K562 (cell line): ENCODE measurements at regions not wholly inside any gene's neighbourhood (a gene's known extent, or its start where the extent isn't known, plus 50 kb on each side); places are given as distances from the start of the nearest gene placed in this dataset.

Experiments
- ATAC-seq: fragments of 200-7000 bp; cut with Tn5 transposase; 3 replicates; pipeline ENCODE4 v1.9.1; 2020; ENCODE audit warnings: moderate library complexity
- BruUV-seq: library from RNA; stranded (reverse); fragments of 400-500 nt; replicated peaks from 2 replicates; lab custom pipeline; 2021; lab: Mats Ljungman, UMichigan
- CTCF ChIA-PET: fragments of 300-600 bp; formaldehyde crosslinking; extraction: SDS; loops from one replicate; lab custom pipeline; 2021; ENCODE audit warnings: low intra/inter-chr PET ratio; lab: Yijun Ruan, JAX
- POLR2A ChIA-PET: fragments of 300-600, 350-650 bp; sonication (Branson Sonifier 250); formaldehyde crosslinking; extraction: SDS; loops from one replicate; lab custom pipeline; 2021; ENCODE audit warnings: antibody characterized with exemption, inconsistent platforms; lab: Yijun Ruan, JAX
- DNase-seq, 4 experiments: peaks; one replicate each; pipeline versions ENCODE4 v3.0.0 to v3.0.0-alpha.2; 2011 to 2018; ENCODE audit warnings: low spot score in 3 of 4, mixed read lengths in 3 of 4; ENCODE audit errors: extremely low read depth in 1 of 4
- FAIRE-seq: peaks from 2 replicates; lab custom pipeline; 2011; peaks lifted over from hg19 to GRCh38; lab: Jason Lieb, UNC
- H2AFZ ChIP-seq: 2 replicates; pipeline ENCODE4 v1.6.0; 2011; ENCODE audit warnings: low read depth, low read length, control low read depth, inconsistent platforms
- H3K27ac ChIP-seq: fragments of 200-600 bp; 3 replicates; pipeline ENCODE4 v1.8.0; 2011; ENCODE audit warnings: low read depth, mild to moderate bottlenecking, control low read depth, inconsistent platforms, low read length, moderate library complexity, mixed read lengths; ENCODE audit errors: extremely low read depth
- H3K27me3 ChIP-seq, 2 experiments: fragments of 300-600 bp in 1 of 2; 2 replicates in 1 of 2; 3 replicates in 1 of 2; pipeline versions ENCODE4 v1.6.0 to v1.8.0; 2011; ENCODE audit warnings: inconsistent platforms in 2 of 2, low read length in 2 of 2, mild to moderate bottlenecking in 1 of 2, mixed read lengths in 1 of 2, moderate library complexity in 1 of 2; ENCODE audit not compliant: control insufficient read depth in 2 of 2, insufficient read depth in 2 of 2
- H3K36me3 ChIP-seq: fragments of 300-600 bp; 3 replicates; pipeline ENCODE4 v1.8.0; 2011; ENCODE audit warnings: mild to moderate bottlenecking, low read length, inconsistent platforms; ENCODE audit not compliant: control insufficient read depth, insufficient read depth
- H3K4me1 ChIP-seq, 2 experiments: fragments of 200-600 bp in 1 of 2; replicated peaks in 1 of 2; 2 replicates in 1 of 2; 3 replicates in 1 of 2; pipeline versions ENCODE4 v1.5.1 to v1.8.0; 2011; ENCODE audit warnings: inconsistent platforms in 2 of 2, low read length in 2 of 2, mild to moderate bottlenecking in 1 of 2, mixed read lengths in 1 of 2, moderate library complexity in 1 of 2; ENCODE audit not compliant: control insufficient read depth in 2 of 2, insufficient read depth in 2 of 2
- H3K4me2 ChIP-seq: 2 replicates; pipeline ENCODE4 v1.6.1; 2011; ENCODE audit warnings: low read length, control low read depth, inconsistent platforms, mixed read lengths; ENCODE audit not compliant: insufficient read depth
- H3K4me3 ChIP-seq: fragments of 200-600 bp; sonication (generic), shearing (Covaris generic); 2 replicates; pipeline ENCODE4 v1.5.1; 2016; ENCODE audit warnings: control low read depth, inconsistent platforms
- H3K79me2 ChIP-seq: fragments of 200-600 bp; 3 replicates; pipeline ENCODE4 v1.8.0; 2011; ENCODE audit warnings: low read length, inconsistent platforms; ENCODE audit not compliant: control insufficient read depth, insufficient read depth
- H3K9ac ChIP-seq, 2 experiments: 2 replicates each; pipeline versions ENCODE4 v1.6.0 to v1.6.1; 2011; ENCODE audit warnings: low read depth in 2 of 2, low read length in 2 of 2, control low read depth in 1 of 2, inconsistent platforms in 1 of 2, mild to moderate bottlenecking in 1 of 2, mixed read lengths in 1 of 2; ENCODE audit not compliant: insufficient read depth in 1 of 2
- H3K9me1 ChIP-seq: one replicate; pipeline ENCODE4 v1.6.0; 2011; ENCODE audit warnings: inconsistent platforms, mild to moderate bottlenecking, low read length, moderate library complexity; ENCODE audit not compliant: control insufficient read depth, insufficient read depth
- H3K9me3 ChIP-seq: replicated peaks from 2 replicates; pipeline ENCODE4 v1.5.1; 2011; ENCODE audit warnings: low read depth, low read length, inconsistent platforms; ENCODE audit not compliant: control insufficient read depth, insufficient read depth
- H4K20me1 ChIP-seq: replicated peaks from 2 replicates; pipeline ENCODE4 v1.6.1; 2011; ENCODE audit warnings: low read length, inconsistent platforms, mixed read lengths; ENCODE audit not compliant: control insufficient read depth, insufficient read depth
- CREBBP ChIP-seq: IDR thresholded peaks from one replicate; pipeline ENCODE4 v1.6.1; 2012; ENCODE audit warnings: low read depth, mild to moderate bottlenecking, control low read depth, inconsistent platforms, low read length
- FOXK2 ChIP-seq, 2 experiments: fragments of 450-650 bp; IDR thresholded peaks in 1 of 2; conservative IDR thresholded peaks in 1 of 2; 2 replicates each; pipeline ENCODE4 v1.6.1; 2016; ENCODE audit warnings: low read depth in 2 of 2, mild to moderate bottlenecking in 1 of 2
- HOXB6 ChIP-seq: fragments of 250-450 bp; sonication (Bioruptor Pico); IDR thresholded peaks from 2 replicates; pipeline ENCODE4 v1.5.1; 2022; ENCODE audit warnings: mild to moderate bottlenecking, borderline replicate concordance
- MECOM ChIP-seq: fragments of 250-450 bp; sonication (Bioruptor Pico); IDR thresholded peaks from 2 replicates; pipeline ENCODE4 v1.8.0; 2022; ENCODE audit warnings: inconsistent platforms
- PHB2 ChIP-seq: fragments of 450-650 bp; IDR thresholded peaks from 2 replicates; pipeline ENCODE4 v1.6.1; 2017; ENCODE audit warnings: low read depth
- POLR2H ChIP-seq: IDR thresholded peaks from 2 replicates; pipeline ENCODE4 v1.6.1; 2016; ENCODE audit warnings: missing genetic modification characterization, low read depth, mild to moderate bottlenecking, control low read depth, missing compliant biosample characterization, moderate library complexity
- SMARCC2 ChIP-seq: fragments of 450-650 bp; IDR thresholded peaks from 2 replicates; pipeline ENCODE4 v1.6.1; 2017; ENCODE audit warnings: antibody characterized with exemption, moderate library complexity, mild to moderate bottlenecking, low read depth
- TRIM28 ChIP-seq: fragments of 450-650 bp; IDR thresholded peaks from 2 replicates; pipeline ENCODE4 v1.6.1; 2017
- ZC3H11A ChIP-seq: IDR thresholded peaks from 2 replicates; pipeline ENCODE4 v1.6.1; 2012; ENCODE audit warnings: low read depth, low read length, improper control_type of control experiment
- ZKSCAN3 ChIP-seq: fragments of 250-450 bp; sonication (Bioruptor Pico); IDR thresholded peaks from 2 replicates; pipeline ENCODE4 v1.4.0; 2020
- ZNF395 ChIP-seq: fragments of 200-800 bp; sonication (Bioruptor generic); IDR thresholded peaks from 2 replicates; pipeline ENCODE4 v1.6.1; 2017; ENCODE audit warnings: missing genetic modification characterization, missing compliant biosample characterization
- ZNF444 ChIP-seq: fragments of 250-450 bp; sonication (Bioruptor Pico); IDR thresholded peaks from 2 replicates; pipeline ENCODE4 v1.4.0; 2020; ENCODE audit warnings: mild to moderate bottlenecking, moderate library complexity
- ZNF507 ChIP-seq: conservative IDR thresholded peaks from 2 replicates; pipeline ENCODE4 v1.6.1; 2017; ENCODE audit warnings: missing genetic modification characterization, missing compliant biosample characterization
- ZNF696 ChIP-seq: fragments of 250-450 bp; sonication (Bioruptor Pico); conservative IDR thresholded peaks from 2 replicates; pipeline ENCODE4 v1.4.0; 2020; ENCODE audit warnings: mild to moderate bottlenecking, moderate library complexity
- WGBS: fragments of 100-300 bp; shearing (Covaris generic); methylation state at CpG from one replicate; pipeline ENCODE4 v1.1.6; 2016; ENCODE audit warnings: low coverage, mixed read lengths; ENCODE audit not compliant: insufficient coverage; ENCODE audit errors: missing lambda C conversion rate; 5-methylcytosine and 5-hydroxymethylcytosine counted together
- in situ Hi-C: fragments of 300-500 bp; cut with MboI; formaldehyde crosslinking; loops from 4 replicates; pipeline ENCODE4 v1.15.0; 2018; ENCODE audit warnings: inconsistent platforms, mixed read lengths
- intact Hi-C: fragments of 100-400 bp; cut with micrococcal nuclease; formaldehyde crosslinking; loops from 2 replicates; pipeline ENCODE4 v1.14.2; 2022
- TF ChIP-seq, protein P1 (sequence below): fragments of 250-450 bp; sonication (Bioruptor Pico); IDR thresholded peaks from 2 replicates; pipeline ENCODE4 v1.4.0; 2020; ENCODE audit warnings: mild to moderate bottlenecking, moderate library complexity

DNA sequence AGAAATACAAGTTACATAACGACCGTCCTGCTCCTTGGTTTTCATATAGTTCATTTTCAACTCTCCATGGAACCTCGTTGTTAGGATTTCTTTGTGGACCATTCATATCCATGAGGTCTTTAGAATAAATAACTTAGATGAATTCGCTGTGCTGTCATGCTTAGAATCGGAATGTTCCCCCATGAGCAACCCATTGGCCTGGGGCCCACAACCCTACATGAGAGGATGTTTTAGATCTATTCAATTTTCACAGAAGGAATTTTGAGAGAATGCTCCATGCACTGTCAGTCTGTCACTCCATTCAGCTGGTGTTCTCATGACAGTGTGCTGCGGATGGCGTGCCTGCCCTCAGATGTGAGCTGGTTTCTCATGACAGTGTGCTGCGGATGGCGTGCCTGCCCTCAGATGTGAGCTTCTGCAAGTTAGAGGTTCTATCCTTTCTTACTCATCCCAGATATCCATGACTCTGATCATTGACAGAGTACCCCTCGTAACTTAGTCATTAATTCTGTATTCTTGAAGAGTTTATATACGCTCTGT, 1193.1 kb downstream of the EFNB2 start:
- H3K9ac ChIP-seq, result no peak overlapping the region
- H3K9me1 ChIP-seq, result no peaks in the 10 kb centered on the region
- H4K20me1 ChIP-seq, result no peaks in the 10 kb centered on the region
- no peak for ATAC-seq
- H3K36me3 ChIP-seq, result no peaks in the 10 kb centered on the region
- no peak overlapping the region for H2AFZ ChIP-seq
- H3K9me3 ChIP-seq, result no peaks in the 10 kb centered on the region
- intact Hi-C loops, result no loop called here
- no peak overlapping the region for H3K4me3 ChIP-seq
- no peaks in the 10 kb centered on the region for H3K79me2 ChIP-seq
- ChIA-PET POLR2A (no interaction called here), CTCF (no interaction called here)
- TF ChIP-seq ZC3H11A (no peak), HOXB6 (CRISPR knock-in tag) (no peak), CREBBP (no peak), FOXK2 (conservative IDR thresholded peaks at IDR 0.05 in 1 of 2, IDR thresholded peaks at IDR 0.05 in 1 of 2; ENCODE audit: low read depth in 2 of 2) (no peak), SMARCC2 (no peak), ZNF507 (no peak), PHB2 (no peak), ZNF444 (CRISPR knock-in tag) (no peak), TRIM28 (no peak), POLR2H (tag) (no peak), ZNF395 (CRISPR knock-in tag) (no peak), ZNF696 (CRISPR knock-in tag) (no peak), MECOM (CRISPR knock-in tag) (no peak), ZKSCAN3 (CRISPR knock-in tag) (no peak)
- TF ChIP-seq, protein P1, sequence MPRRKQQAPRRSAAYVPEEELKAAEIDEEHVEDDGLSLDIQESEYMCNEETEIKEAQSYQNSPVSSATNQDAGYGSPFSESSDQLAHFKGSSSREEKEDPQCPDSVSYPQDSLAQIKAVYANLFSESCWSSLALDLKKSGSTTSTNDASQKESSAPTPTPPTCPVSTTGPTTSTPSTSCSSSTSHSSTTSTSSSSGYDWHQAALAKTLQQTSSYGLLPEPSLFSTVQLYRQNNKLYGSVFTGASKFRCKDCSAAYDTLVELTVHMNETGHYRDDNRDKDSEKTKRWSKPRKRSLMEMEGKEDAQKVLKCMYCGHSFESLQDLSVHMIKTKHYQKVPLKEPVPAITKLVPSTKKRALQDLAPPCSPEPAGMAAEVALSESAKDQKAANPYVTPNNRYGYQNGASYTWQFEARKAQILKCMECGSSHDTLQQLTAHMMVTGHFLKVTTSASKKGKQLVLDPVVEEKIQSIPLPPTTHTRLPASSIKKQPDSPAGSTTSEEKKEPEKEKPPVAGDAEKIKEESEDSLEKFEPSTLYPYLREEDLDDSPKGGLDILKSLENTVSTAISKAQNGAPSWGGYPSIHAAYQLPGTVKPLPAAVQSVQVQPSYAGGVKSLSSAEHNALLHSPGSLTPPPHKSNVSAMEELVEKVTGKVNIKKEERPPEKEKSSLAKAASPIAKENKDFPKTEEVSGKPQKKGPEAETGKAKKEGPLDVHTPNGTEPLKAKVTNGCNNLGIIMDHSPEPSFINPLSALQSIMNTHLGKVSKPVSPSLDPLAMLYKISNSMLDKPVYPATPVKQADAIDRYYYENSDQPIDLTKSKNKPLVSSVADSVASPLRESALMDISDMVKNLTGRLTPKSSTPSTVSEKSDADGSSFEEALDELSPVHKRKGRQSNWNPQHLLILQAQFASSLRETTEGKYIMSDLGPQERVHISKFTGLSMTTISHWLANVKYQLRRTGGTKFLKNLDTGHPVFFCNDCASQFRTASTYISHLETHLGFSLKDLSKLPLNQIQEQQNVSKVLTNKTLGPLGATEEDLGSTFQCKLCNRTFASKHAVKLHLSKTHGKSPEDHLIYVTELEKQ, result no peak
- WGBS, result 0% methylated on average over 6 of the region's 11 CpGs
- in situ Hi-C loops, result no loop called here
- no peak overlapping the region for H3K27ac ChIP-seq
- BruUV-seq, result no TSS peak
- no peak for DNase-seq
- no peaks in the 10 kb centered on the region for H3K4me1 ChIP-seq
- no peak for FAIRE-seq
- H3K27me3 ChIP-seq, result no peaks in the 10 kb centered on the region
- H3K4me2 ChIP-seq, result no peak overlapping the region
